ENCODE measurements at regions not wholly inside any gene's neighbourhood (a gene's known extent, or its start where the extent isn't known, plus 50 kb on each side); places are given as distances from the start of the nearest gene placed in this dataset.
"Not testable (repeated sequence)": the region's sequence is repeated elsewhere in the genome, so short reads cannot be mapped to it uniquely, and the experiment has no call there.

DNA sequence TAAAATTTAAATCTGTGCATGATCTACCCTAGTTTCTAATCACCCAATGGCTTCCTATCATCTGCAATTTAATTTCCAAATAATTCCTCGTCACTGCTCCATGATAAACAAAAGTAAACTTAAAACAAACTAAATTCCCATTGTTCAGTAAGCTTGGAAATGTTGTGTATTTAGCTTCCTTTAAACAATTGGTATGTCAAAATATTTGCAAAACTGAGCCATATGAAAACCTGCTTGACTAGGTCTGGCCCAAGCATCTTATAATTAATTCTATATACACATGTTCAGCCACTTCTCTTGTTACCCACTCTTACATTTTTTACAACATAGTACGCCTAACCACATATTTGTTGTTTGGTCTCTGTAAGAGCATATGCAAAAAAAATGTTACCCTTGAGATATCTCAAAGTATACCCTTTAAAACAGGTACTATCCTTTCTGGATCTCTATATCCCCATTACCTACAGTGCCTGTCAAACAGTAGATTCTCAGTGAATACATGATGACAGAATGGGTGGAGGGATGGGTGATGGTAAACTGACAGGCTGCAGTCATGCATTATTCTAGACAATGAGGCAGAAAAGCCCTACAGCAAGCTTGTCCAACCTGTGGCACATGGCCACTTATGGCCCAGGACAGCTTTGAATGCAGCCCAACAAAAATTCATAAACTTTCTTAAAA is 1277.9 kb upstream of the TENM4 start:
- TF ChIP-seq SUZ12 (IDR thresholded peaks at IDR 0.05; ENCODE audit: extremely low read depth, insufficient read depth, insufficient read length) (no peak), ZNF274 (IDR thresholded peaks at IDR 0.05; ENCODE audit: low read depth, low read length) (no peak), YY1 (IDR thresholded peaks at IDR 0.05; ENCODE audit: insufficient read depth, insufficient read length) (no peak)
- no peak overlapping the region for H3K9ac ChIP-seq (ENCODE audit: insufficient read length, low read depth)
- H3K4me3 ChIP-seq (ENCODE audit: insufficient read length, low read depth) = no peak overlapping the region
- H3K4me1 ChIP-seq (ENCODE audit: insufficient read depth, insufficient read length) = no peaks in the 10 kb centered on the region
- no peak for DNase-seq (ENCODE audit: low read depth, low spot score)
- H3K27me3 ChIP-seq (ENCODE audit: insufficient read depth, insufficient read length) = no peaks in the 10 kb centered on the region
- H3K9me3 ChIP-seq (ENCODE audit: insufficient read depth, low read length) = no peaks in the 10 kb centered on the region
- no peaks in the 10 kb centered on the region for H3K36me3 ChIP-seq (ENCODE audit: insufficient read depth, insufficient read length, low read length)

DNA sequence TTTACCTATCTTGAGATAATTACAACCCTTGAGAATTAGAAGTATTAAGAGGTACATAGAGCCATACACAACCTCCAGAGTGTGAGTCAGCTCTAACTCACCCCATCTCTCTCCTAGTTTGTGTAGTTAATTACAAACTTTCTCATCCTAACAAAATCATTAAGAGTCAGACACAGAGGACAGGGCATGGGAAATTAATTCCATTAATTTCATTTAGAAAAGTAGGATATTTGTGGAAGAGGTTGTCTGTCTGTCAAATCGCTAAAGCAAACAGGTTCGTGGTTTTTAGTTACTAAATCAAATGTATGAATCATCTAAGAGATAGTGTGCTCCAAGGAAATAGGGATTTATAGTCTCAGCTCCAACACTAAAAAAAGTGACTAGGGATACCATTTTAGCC is 1261.4 kb upstream of the TENM4 start:
- H3K4me3 ChIP-seq (ENCODE audit: insufficient read length, low read depth) = no peak overlapping the region
- H3K27me3 ChIP-seq (ENCODE audit: insufficient read depth, insufficient read length) = no peaks in the 10 kb centered on the region
- H3K9ac ChIP-seq (ENCODE audit: insufficient read length, low read depth) = no peak overlapping the region
- no peak for TF ChIP-seq SUZ12 (IDR thresholded peaks at IDR 0.05; ENCODE audit: extremely low read depth, insufficient read depth, insufficient read length)
- no peak for TF ChIP-seq ZNF274 (IDR thresholded peaks at IDR 0.05; ENCODE audit: low read depth, low read length)
- no peak for TF ChIP-seq YY1 (IDR thresholded peaks at IDR 0.05; ENCODE audit: insufficient read depth, insufficient read length)
- H3K36me3 ChIP-seq (ENCODE audit: insufficient read depth, insufficient read length, low read length) = no peaks in the 10 kb centered on the region
- DNase-seq (ENCODE audit: low read depth, low spot score) = no peak
- no peaks in the 10 kb centered on the region for H3K9me3 ChIP-seq (ENCODE audit: insufficient read depth, low read length)
- H3K4me1 ChIP-seq (ENCODE audit: insufficient read depth, insufficient read length) = no peaks in the 10 kb centered on the region

DNA sequence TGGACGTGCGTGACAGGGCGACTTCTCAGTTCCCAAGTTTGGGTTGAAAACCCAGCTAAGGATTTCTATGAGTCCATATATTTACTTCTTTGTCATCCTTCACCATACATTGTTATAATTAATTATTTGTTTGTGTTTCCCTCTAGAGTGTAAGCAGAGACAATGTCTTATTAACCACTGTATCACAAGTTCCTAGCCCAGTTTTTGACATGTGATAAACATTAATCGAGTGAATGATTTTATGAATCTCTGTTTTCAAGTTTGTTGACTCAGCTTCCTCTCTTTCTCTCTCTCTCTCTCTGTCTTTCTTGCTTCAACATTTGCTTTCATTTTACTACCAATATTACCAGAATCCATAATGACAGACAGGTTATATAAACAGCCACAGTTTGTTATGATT is 1259.6 kb upstream of the TENM4 start:
- no peaks in the 10 kb centered on the region for H3K36me3 ChIP-seq (ENCODE audit: insufficient read depth, insufficient read length, low read length)
- no peak overlapping the region for H3K4me3 ChIP-seq (ENCODE audit: insufficient read length, low read depth)
- TF ChIP-seq ZNF274 (IDR thresholded peaks at IDR 0.05; ENCODE audit: low read depth, low read length) (no peak), YY1 (IDR thresholded peaks at IDR 0.05; ENCODE audit: insufficient read depth, insufficient read length) (no peak), SUZ12 (IDR thresholded peaks at IDR 0.05; ENCODE audit: extremely low read depth, insufficient read depth, insufficient read length) (no peak)
- no peaks in the 10 kb centered on the region for H3K27me3 ChIP-seq (ENCODE audit: insufficient read depth, insufficient read length)
- H3K4me1 ChIP-seq (ENCODE audit: insufficient read depth, insufficient read length) = no peaks in the 10 kb centered on the region
- no peak overlapping the region for H3K9ac ChIP-seq (ENCODE audit: insufficient read length, low read depth)
- no peaks in the 10 kb centered on the region for H3K9me3 ChIP-seq (ENCODE audit: insufficient read depth, low read length)
- no peak for DNase-seq (ENCODE audit: low read depth, low spot score)

DNA sequence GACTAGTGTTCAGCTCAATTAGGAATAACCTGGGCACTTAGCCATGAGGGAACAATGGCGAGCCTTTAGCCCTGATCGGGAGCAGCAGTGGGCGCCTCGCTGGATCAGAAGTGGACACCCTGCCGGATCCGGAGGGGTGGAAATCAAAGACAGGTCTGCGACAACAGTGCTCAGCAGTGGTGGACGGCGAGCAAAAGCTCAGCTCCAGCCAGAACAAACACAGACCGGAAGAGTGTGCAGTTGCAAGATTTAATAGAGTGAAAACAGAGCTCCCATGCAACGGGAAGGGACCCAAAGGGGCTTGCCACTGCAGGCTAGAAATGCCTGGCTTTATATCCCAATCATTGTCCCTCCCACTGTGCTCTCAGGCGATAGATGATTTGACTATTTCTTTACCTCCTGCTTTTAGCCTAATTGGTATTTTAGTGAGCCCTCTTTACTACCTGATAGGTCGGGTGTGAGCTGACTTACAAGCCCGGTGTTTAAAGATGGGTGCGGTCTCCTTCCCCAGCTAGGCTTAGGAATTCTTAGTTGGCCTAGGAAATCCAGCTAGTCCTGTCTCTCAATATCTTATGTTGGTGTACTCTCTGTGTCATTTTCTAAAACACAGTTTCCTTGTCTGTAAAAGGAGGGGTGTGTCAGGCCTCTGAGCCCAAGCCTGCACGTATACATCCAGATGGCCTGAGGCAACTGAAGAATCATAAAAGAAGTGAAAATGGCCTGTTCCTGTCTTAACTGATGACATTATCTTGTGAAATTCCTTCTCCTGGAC is 1258.8 kb upstream of the TENM4 start:
- not testable (repeated sequence) for H3K9ac ChIP-seq (ENCODE audit: insufficient read length, low read depth); DNase-seq (ENCODE audit: low read depth, low spot score); H3K9me3 ChIP-seq (ENCODE audit: insufficient read depth, low read length); H3K4me3 ChIP-seq (ENCODE audit: insufficient read length, low read depth); H3K27me3 ChIP-seq (ENCODE audit: insufficient read depth, insufficient read length); H3K4me1 ChIP-seq (ENCODE audit: insufficient read depth, insufficient read length); H3K36me3 ChIP-seq (ENCODE audit: insufficient read depth, insufficient read length, low read length)

DNA sequence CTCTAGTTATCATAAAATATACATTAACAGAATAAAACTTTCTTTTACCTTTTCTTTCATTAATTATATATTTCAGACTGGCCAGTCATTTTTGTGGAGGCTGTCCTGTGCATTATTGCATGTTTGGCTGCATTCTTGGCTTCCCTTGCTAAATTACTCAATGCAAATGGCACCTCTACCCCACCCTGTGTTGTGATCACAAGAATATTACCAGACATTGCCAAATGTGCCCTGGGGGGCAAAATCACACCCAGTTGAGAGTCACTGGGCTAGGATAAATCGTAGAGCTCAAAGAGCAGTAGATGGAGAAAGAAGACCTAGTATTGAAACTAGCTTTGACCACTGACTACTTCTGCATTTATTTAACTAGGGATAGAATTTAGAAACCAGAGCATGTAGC is 1257.8 kb upstream of the TENM4 start:
- H3K9me3 ChIP-seq (ENCODE audit: insufficient read depth, low read length) = no peaks in the 10 kb centered on the region
- no peak overlapping the region for H3K9ac ChIP-seq (ENCODE audit: insufficient read length, low read depth)
- no peak for DNase-seq (ENCODE audit: low read depth, low spot score)
- no peaks in the 10 kb centered on the region for H3K4me1 ChIP-seq (ENCODE audit: insufficient read depth, insufficient read length)
- H3K36me3 ChIP-seq (ENCODE audit: insufficient read depth, insufficient read length, low read length) = no peaks in the 10 kb centered on the region
- no peak overlapping the region for H3K4me3 ChIP-seq (ENCODE audit: insufficient read length, low read depth)
- no peaks in the 10 kb centered on the region for H3K27me3 ChIP-seq (ENCODE audit: insufficient read depth, insufficient read length)
- TF ChIP-seq YY1 (IDR thresholded peaks at IDR 0.05; ENCODE audit: insufficient read depth, insufficient read length) = no peak
- no peak for TF ChIP-seq SUZ12 (IDR thresholded peaks at IDR 0.05; ENCODE audit: extremely low read depth, insufficient read depth, insufficient read length)
- no peak for TF ChIP-seq ZNF274 (IDR thresholded peaks at IDR 0.05; ENCODE audit: low read depth, low read length)

DNA sequence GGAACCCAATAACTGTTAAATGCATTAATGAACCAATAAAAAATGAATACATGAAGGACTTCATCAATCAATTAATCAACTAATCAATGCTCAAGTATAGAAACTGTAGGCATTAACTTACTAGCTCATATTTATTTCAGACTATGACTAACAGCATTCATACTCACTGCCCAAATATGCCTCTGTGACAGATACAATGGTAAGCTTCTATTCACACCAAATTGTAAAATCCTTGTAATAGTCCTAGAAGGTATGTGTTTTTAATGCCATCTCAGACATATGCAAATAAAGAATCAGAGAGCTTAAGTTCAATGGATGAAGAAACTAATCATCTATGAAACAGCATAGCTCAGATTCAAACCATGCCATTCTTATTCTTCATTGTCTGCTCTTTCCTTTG is 1253.6 kb upstream of the TENM4 start:
- no peak overlapping the region for H3K9ac ChIP-seq (ENCODE audit: insufficient read length, low read depth)
- no peaks in the 10 kb centered on the region for H3K27me3 ChIP-seq (ENCODE audit: insufficient read depth, insufficient read length)
- no peak overlapping the region for H3K4me3 ChIP-seq (ENCODE audit: insufficient read length, low read depth)
- H3K9me3 ChIP-seq (ENCODE audit: insufficient read depth, low read length) = no peaks in the 10 kb centered on the region
- TF ChIP-seq SUZ12 (IDR thresholded peaks at IDR 0.05; ENCODE audit: extremely low read depth, insufficient read depth, insufficient read length) (no peak), YY1 (IDR thresholded peaks at IDR 0.05; ENCODE audit: insufficient read depth, insufficient read length) (no peak), ZNF274 (IDR thresholded peaks at IDR 0.05; ENCODE audit: low read depth, low read length) (no peak)
- DNase-seq (ENCODE audit: low read depth, low spot score) = no peak
- no peaks in the 10 kb centered on the region for H3K36me3 ChIP-seq (ENCODE audit: insufficient read depth, insufficient read length, low read length)
- no peaks in the 10 kb centered on the region for H3K4me1 ChIP-seq (ENCODE audit: insufficient read depth, insufficient read length)

DNA sequence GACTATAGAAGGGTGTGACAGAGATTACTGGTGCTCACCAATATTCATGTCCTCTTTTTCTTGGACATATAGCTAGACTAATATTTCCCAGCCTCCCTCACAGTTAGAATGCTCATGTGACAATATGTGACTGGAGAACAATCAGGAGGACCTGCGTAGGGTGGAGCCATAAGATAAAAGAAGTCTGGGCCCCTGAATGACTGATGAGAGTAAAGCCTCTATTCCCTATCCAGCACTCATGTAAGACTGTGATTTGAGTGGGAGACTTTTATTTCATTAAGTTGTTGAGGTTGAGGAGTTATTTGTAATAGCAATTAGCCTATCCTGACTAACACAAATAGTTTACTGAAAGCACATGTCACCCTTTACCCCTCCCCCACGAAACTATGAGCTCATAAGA is 1247.1 kb upstream of the TENM4 start:
- Histone ChIP-seq H3K9me3 (ENCODE audit: insufficient read depth, low read length) (no peaks in the 10 kb centered on the region), H3K4me3 (ENCODE audit: insufficient read length, low read depth) (no peak overlapping the region), H3K4me1 (ENCODE audit: insufficient read depth, insufficient read length) (no peaks in the 10 kb centered on the region), H3K27me3 (ENCODE audit: insufficient read depth, insufficient read length) (no peaks in the 10 kb centered on the region), H3K36me3 (ENCODE audit: insufficient read depth, insufficient read length, low read length) (no peaks in the 10 kb centered on the region), H3K9ac (ENCODE audit: insufficient read length, low read depth) (no peak overlapping the region)
- DNase-seq (ENCODE audit: low read depth, low spot score) = no peak
- no peak for TF ChIP-seq YY1 (IDR thresholded peaks at IDR 0.05; ENCODE audit: insufficient read depth, insufficient read length)
- TF ChIP-seq SUZ12 (IDR thresholded peaks at IDR 0.05; ENCODE audit: extremely low read depth, insufficient read depth, insufficient read length) = no peak
- no peak for TF ChIP-seq ZNF274 (IDR thresholded peaks at IDR 0.05; ENCODE audit: low read depth, low read length)
